ENCODE measurements at regions not wholly inside any gene's neighbourhood (a gene's known extent, or its start where the extent isn't known, plus 50 kb on each side); places are given as distances from the start of the nearest gene placed in this dataset.

- H3K36me3 Mint-ChIP-seq (ENCODE audit: unreplicated experiment) = no peaks in the 10 kb centered on the region
- no peaks in the 10 kb centered on the region for H3K4me1 Mint-ChIP-seq (ENCODE audit: unreplicated experiment)
- no peaks in the 10 kb centered on the region for H3K27me3 Mint-ChIP-seq (ENCODE audit: unreplicated experiment)
- no peak overlapping the region for H3K4me3 Mint-ChIP-seq (ENCODE audit: unreplicated experiment)
- DNase-seq (ENCODE audit: extremely low spot score, unreplicated experiment) = peak; percentile 15
- H3K9me3 Mint-ChIP-seq (ENCODE audit: unreplicated experiment) = no peaks in the 10 kb centered on the region
- H3K27ac Mint-ChIP-seq (ENCODE audit: unreplicated experiment) = no peak overlapping the region
- TF ChIP-seq CTCF (IDR thresholded peaks at IDR 0.05) = no peak
Measured at GRCh38 chr5:173378727-173379126, 50.5 kb upstream of the STC2 start.
